Activated CD4-positive, CD25-positive, alpha-beta regulatory T cell treated with anti-CD3 and anti-CD28 coated beads, Interleukin-2, amount 50 U/mL, for 16 hours (primary cell): ENCODE measurements at regions not wholly inside any gene's neighbourhood (a gene's known extent, or its start where the extent isn't known, plus 50 kb on each side); places are given as distances from the start of the nearest gene placed in this dataset.
"Not testable (repeated sequence)": the region's sequence is repeated elsewhere in the genome, so short reads cannot be mapped to it uniquely, and the experiment has no call there.

Source experiments
- DNase-seq: peaks from one replicate; pipeline ENCODE4 v3.0.0-alpha.2; 2020; ENCODE audit warnings: low read depth, low spot score

DNA sequence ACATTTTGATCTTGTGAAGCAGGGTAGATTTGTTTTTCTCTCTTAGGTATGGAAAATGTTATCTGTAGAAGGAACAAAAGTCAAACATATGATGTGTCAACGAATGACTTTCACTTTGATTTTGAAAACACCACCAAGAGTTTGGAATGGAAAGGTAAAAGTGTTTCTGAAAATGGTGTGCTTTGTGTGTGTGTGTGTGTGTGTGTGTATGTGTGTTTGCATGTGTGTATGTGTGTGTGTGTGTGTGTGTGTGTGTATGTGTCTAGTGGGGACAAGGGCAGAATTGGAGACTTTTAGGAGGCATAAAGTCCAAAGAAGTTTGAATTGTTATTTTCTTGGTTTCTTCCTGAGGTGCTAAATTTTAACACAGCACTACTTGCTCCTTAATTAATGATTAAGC is 115.4 kb upstream of the PRKCQ start:
- no peak for DNase-seq

DNA sequence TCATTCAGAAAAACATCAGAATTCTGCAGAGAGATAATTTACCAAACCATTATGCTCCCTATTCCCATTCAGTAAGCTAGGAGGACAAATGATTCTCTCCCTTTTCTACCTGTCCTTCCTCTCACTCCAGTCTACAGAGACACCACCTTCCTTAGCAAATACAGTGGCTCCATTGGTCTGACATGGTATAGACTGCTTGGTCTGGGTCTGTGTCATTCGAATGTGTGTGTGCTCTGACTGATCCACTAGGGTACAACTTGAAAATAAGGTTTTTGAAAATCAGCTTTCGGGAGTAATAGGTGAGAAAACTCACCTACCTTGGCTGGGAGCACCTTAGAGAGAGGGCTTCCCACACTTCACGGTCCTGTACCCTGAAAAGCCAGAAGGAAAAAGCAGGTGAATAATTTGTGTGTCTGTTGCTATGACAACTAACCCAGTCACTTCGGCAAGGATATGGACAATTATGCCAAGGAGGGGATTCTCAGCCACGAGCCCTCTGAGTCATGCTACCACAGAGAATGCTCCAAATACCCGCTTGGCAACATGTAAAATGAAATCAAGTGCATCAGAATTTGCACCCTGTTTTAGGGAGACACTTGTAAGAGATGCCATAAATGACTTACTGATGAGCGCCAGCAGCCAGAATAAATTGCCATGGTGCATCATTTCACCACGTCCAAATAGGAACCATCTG is 114.5 kb upstream of the PRKCQ start:
- DNase-seq, result no peak

DNA sequence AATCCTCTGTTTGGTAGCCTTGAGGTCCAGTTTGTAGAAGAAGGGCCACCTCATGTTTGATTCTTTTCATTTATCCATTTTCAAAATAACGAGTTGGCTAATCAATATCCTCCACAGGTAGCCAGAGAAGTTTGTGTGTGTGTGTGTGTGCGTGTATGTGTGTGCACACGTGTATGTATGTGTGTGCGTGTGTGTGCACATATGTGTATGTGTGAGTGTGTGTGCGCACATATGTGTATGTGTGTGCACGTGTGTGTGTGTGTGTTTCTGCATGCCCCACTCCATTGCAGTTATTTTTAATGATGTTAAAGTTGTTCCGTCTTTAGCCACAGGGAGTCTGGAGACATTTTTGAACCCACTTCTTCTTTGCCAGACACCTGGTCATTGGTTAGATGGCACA is 112.8 kb upstream of the PRKCQ start:
- no peak for DNase-seq

DNA sequence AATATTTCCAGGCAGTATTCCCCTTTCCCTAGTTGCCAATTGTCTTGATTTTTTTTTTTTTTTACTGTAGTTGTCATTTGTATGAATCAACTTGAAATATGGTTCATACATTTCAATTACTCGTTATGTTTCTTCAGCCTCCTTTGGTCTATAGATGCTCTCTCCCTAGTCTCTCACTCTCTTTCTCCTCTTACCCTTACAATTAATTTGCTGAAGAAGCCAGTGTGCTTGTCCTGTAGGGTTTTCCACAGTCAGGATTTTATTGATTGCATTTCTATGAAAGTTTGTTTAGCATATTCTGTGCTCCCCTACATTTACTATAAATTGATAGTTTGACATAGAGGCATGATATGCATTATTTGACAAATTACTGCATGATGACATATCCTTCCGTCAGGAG is 112.0 kb upstream of the PRKCQ start:
- DNase-seq, result no peak

DNA sequence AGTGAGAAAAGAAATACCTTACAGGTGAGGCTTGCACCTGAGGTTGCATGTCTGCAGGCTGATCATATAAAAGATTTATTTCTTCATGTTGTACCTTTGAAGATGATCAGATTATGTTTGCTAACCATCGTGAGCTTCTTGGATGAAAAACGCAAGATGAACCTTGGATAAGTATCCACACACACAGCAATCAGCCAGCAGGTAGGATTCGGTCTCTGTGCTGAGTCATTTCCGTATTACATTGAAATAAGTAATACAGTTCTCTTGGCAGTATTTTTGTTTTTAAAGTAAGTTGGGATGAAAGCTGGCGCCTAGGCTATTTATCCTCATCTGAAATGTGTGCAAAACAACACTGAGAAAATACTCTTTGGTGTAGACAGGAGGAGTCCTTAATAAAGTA is 109.0 kb upstream of the PRKCQ start:
- DNase-seq, result no peak

DNA sequence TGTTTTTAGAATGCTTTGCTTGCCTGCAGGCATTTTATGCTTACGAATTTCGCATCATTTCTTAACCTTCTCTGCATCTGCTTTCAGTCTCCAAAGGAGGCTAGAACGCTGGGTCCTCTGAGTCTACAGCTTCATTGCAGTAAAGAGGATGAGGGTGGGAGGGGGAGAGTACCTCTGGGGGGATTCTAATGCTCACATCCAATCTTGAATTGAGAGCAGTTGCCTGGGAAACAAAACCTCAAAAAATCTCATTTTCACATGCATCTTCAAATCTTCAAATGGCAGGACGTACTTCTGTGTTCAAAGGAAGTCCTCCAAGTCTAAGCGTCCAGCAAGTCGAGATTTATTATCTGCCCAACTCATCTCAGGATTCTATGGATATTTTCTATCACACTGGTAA is 100.7 kb upstream of the PRKCQ start:
- DNase-seq, result no peak

DNA sequence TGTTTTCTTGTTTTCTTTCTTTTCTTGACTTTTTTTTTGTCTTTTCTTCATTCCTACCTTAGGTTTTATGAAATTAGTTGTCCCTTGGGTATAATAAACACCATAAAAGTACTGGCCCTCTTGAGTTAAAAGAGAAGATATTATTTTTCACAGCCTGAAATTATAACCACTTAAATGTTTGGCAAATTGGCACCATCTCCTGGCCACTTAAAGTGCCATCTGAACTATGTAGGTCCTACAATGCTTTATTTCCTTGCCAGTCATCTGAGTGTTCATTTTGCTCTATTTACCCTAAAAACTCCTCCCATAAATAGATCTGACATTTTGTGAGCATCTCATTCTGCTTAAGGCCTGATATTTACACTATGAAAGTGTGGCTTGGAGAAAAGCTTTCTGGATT is 98.9 kb upstream of the PRKCQ start:
- no peak for DNase-seq

DNA sequence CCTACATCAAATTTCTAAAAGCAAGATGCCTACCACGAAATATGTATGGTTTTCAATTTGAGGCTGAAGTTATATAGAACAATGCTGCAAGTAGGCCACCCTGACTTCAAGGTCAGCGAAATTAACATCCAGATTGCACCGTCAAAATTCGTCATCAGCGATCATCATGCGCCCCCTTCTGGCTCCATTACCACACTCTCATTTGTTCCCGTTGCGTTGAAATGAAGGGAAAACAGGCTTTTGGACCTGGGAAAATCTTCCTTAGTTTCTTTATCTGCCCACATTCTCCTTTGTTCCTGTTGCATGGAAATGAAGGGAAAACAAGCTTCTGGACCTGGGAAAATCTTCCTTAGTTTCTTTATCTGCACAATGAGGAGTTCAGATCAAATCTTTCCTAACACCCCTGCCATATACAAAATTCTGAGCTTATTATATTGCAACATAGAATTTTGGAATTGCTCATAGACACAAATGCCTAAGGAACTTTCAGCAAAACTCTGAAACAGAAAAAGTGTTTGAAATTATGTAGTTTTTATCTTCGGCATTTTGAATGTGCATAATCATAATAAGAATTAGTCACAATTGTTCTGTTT is 98.2 kb upstream of the PRKCQ start:
- peak; percentile 46 for DNase-seq

DNA sequence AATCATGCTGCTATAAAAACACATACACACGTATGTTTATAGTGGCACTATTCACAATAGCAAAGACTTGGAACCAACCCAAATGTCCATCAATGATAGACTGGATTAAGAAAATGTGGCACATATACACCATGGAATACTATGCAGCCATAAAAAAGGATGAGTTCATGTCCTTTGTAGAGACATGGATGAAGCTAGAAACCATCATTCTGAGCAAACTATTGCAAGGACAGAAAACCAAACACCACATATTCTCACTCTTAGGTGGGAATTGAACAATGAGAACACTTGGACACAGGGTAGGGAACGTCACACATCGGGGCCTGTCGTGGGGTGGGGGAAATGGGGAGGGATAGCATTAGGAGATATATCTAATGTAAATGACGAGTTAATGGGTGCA is 97.1 kb upstream of the PRKCQ start:
- not testable (repeated sequence) for DNase-seq

DNA sequence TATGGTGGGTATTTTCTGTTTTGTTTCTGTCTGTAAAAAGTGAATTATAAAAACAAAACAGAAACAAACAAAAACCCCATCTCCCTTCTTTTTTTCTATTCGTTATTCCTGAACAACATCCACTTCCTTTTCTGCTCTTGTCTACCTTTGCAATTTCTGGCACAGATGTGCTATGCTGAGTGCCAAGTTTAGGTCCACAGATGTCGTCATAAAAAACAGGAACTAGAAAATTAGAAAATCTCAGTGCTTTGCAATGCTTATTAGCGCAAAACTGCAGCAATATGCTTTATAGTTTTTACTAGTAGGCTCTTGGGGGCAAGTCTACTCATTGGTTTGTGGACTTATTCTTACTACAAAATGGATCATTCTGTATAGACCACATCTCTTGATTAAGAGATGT is 94.2 kb upstream of the PRKCQ start:
- DNase-seq, result no peak

DNA sequence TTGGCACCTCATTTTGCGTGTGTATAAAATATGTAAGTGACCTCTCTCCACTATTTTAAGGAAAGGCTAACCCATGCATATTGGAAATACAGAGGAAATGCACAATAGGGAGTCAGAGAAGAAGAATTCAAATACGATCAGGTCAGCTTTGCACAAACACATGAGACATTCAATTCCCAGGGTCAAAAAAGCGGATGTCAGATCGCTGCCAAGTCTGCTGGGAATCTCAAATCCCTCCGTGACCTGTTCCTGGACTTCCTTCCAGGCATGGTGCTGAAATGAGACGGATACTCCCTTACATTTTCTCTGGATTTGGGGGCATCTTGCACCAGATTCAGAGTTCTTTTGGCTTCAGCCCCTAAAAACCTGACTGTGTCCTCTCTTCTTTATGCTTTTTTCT is 91.9 kb upstream of the PRKCQ start:
- DNase-seq, result no peak

DNA sequence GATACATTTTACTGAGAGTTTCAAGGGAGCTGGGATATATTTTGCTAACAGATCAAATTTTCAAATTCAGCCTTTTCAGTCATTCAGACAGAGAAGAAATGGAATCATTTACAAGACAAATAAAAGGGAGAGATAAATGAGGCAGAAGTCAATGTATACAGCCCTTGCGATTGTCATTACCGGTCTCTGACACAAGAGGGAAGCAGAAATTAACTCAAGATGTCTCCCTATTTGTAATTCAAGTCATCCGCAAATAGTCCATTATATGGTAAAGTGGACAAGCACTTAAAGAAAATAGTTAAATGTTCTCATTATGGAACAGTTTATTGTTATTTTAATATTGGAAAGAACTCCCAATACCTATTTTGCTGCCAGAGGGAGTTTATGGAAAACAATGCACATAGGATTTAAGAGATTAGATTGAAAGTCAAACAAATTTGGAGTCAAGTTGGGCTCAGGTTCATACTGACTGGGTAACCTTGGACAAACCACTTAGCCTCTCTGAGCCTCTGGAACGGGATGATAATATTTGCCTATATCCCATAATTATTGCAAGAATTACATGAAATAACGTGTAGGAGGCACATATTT is 89.3 kb upstream of the PRKCQ start:
- no peak for DNase-seq

DNA sequence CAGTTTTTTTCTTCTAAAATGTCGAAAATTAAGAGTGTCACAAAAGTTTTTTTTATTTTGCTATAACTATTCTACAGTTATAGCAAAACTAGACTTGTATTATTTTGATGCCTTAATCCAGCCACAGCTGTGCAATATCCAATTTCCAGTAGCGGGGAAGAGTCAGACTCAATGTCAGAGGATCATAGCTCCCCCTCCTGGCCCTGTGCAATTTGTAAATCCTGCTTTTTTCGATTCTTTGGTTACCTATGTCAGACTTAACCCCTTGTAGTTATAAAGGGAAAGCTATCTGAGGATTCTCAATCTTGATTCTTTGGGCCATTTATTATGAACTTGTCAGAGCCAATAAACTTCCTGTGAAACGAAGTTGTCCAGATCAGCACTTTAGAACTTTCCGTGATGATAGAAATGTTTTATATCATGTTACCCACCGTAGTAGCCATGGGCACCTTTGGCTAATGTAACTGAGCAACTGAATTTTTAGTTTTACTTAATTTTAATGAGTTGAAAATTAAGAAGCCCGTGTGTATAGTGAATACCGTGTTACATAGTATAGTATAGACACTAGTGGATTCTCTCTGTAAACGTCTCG is 87.7 kb upstream of the PRKCQ start:
- no peak for DNase-seq

DNA sequence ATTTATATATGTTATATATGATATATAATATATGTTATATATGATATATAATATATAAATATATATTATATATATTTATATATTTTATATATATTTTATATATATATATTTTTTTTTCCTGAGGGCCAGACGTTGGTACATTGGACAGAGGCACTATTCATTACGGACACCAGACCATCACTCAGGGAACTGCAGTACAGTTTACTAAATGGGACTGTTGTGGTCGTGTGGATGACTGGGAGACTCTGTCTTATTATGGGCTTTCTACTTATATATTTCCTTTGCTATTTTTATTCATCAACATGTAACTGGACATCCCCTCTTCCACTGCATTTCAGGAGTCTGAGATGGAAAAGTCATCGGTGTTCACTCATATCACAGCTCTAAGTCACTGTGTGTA is 87.1 kb upstream of the PRKCQ start:
- no peak for DNase-seq

DNA sequence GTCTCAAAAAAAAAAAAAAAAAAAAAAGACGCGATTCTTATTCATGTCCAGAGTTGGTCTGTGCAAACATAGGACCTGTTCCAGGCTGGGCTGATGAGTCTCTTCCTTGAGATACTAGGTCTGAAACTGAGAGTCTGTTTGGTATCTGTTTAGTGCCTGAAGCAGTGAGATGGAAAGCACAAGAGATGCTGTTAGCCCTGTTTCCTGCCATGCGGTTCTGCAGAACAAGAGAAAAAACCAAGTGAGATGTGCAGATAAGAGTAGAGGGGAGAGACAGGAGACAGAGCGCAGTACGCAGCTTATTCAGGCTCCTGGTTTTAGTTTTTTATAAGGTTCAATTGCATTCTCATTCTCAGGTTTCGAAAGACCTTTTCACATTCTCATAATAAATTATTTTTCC is 85.8 kb upstream of the PRKCQ start:
- DNase-seq, result peak; percentile 7

DNA sequence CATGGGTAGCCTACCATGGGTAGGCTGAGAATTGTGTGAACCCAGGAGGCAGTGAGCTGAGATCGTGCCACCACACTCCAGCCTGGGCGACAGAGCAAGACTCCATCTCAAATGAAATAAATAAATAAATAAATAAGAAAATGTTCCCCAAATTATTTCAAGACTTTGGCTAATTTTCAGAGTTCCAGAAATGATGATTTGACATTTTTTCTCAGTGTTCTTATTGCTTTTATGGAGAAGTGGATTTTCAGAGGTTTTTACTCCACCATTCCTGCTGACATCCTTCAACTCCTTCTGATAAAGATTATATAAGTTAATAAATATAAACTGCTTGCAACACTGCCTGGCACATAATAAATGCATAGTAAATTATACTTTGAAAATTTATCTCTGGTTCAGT is 80.4 kb upstream of the PRKCQ start:
- DNase-seq, result no peak

DNA sequence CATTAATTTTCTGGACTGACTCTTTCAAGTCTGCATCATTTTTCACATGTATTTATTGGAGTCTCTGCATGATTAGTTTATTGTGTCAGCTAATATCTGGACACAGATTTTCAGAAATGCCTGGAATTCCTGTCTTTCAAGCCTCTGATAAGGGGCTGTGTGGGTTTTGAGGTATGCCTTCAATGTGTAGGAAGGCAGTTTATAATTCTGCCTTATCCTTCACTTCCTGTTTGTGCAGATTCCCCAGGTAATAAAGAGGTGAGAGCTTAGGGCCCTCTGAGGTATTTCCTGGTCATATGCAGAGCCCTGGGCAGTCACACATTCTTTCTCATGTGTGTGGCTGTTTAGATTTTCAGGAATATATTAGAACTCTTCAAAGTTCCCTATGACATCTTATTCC is 79.4 kb upstream of the PRKCQ start:
- no peak for DNase-seq

DNA sequence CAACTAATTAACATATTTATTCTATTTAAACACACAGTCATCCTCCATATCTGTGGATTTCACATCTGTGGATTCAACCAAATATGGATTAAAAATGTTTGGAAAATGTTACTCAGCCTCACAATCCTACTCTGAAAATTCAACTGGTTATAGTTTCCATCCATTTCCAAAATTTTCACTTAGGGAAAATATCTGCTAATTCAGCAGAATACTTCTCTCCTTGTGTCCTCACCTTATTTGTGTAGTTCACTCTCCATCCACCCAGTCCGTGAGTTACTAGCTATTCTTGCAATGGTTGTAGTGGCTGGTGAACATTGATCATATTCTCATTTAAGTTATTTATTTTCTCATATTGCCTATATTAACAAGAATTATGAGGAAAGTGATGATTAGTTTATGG is 77.6 kb upstream of the PRKCQ start:
- DNase-seq, result no peak

DNA sequence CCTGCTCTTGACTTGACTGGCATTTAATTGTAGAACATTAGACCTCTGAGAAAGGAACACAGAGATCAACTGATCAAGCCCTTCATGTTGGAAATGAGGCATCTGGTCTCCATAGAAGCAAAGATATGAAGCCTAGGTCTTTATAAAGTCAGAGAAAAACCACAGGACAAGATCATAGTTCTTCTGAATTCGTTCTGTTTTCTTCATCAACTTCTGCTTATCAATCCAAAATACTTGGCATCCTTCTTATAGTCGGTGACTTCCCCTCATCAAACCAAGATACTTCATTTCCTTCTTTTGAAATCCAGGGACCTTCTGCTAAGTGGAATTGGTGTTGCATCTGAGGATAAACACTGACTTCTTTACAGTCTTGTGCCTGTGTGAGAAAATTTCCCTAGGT is 77.1 kb upstream of the PRKCQ start:
- no peak for DNase-seq

DNA sequence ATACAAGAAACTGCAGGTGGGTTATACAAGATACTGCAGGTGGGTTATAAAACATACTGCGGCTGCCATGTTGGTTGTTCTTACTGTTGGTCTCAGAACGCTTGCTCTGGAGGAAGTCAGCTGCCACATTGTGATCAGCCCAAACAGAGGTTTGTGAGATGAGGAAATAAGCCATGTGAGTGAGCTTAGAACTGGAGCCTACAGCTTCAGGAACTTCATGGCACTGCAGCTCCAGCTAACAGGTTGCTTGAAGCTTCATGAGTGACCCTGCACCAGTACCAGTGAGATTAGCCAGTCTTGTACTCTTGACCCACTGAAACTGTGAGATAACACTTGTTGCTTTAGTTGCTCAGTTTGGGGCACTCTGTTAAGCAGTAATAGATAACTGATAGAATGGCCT is 74.5 kb upstream of the PRKCQ start:
- DNase-seq, result no peak

DNA sequence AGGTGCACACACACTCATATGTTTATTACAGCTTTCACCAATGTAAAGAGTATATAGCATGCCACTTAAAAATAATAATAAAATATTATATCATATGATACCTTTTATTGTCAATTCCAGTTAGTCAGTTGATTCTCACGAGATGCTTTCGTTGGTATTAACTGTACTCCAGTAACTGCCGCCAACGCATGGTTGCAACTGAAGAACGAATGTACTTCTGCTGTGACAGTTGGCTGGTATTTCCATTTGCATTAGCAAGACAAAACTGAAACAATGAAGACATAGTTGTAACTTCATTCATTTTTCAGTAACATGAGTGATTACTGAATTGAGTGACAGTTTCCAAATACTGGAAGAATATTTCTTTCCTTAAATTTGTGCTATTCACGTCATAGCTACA is 70.5 kb upstream of the PRKCQ start:
- DNase-seq, result no peak

DNA sequence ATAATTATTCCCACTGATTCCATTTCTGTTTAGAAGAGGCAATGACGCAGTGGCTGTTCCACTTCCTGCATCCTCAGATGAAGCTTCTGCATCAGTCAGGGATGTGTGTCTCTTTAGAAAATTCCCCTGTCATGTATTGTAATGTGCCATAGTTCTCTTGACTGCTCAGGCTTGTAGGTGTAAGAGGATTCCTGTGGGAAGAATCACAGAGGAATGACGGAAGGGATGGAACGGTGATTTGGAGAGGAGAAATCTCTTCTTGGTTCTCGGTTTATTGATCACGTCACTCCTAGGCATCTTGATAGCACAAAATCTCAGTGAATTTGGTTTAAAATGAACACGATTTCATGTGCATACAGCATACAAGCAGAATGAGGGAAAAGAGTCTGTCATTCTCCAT is 69.8 kb upstream of the PRKCQ start:
- no peak for DNase-seq
